Lower leg skin (tissue), 4 donors: ENCODE measurements at regions not wholly inside any gene's neighbourhood (a gene's known extent, or its start where the extent isn't known, plus 50 kb on each side); places are given as distances from the start of the nearest gene placed in this dataset.

ENCODE experiments used
- DNase-seq, 2 donors: peaks; one replicate each; pipeline ENCODE4 v3.0.0-alpha.2; 2019; ENCODE audit warnings: low spot score in 2 of 2
- H3K4me3 ChIP-seq: fragments of 200-600 bp; sonication (generic); 2 replicates; pipeline ENCODE4 v1.5.1; 2017; ENCODE audit warnings: mild to moderate bottlenecking, low read depth; ENCODE audit not compliant: poor library complexity, severe bottlenecking
- POLR2A ChIP-seq, 2 donors: fragments of 450-650 bp; IDR thresholded peaks; one replicate each; pipeline ENCODE4 v1.6.1; 2016 to 2017; ENCODE audit warnings: antibody characterized with exemption in 2 of 2, mild to moderate bottlenecking in 1 of 2, moderate library complexity in 1 of 2
- WGBS, 2 donors: methylation state at CpG; one replicate each; pipeline ENCODE4 v1.1.5; 2018; 5-methylcytosine and 5-hydroxymethylcytosine counted together
- intact Hi-C: fragments of 100-400 bp; cut with DNase I; formaldehyde crosslinking; loops from one replicate; pipeline ENCODE4 v1.15.0; 2023; ENCODE audit warnings: low total_unique reads
- TF ChIP-seq, protein P1 (sequence below), 3 donors: fragments of 450-650 bp; IDR thresholded peaks; one replicate each; pipeline ENCODE4 v1.5.1; 2016; ENCODE audit warnings: antibody characterized with exemption in 3 of 3, mild to moderate bottlenecking in 3 of 3, moderate library complexity in 2 of 3

- H3K4me3 ChIP-seq, result no peak overlapping the region
- WGBS, 2 donors, result 72 to 73% methylated on average over 4 of the region's 4 CpGs
- DNase-seq, result no peak
- intact Hi-C loops, result no loop called here
- TF ChIP-seq, protein P1, sequence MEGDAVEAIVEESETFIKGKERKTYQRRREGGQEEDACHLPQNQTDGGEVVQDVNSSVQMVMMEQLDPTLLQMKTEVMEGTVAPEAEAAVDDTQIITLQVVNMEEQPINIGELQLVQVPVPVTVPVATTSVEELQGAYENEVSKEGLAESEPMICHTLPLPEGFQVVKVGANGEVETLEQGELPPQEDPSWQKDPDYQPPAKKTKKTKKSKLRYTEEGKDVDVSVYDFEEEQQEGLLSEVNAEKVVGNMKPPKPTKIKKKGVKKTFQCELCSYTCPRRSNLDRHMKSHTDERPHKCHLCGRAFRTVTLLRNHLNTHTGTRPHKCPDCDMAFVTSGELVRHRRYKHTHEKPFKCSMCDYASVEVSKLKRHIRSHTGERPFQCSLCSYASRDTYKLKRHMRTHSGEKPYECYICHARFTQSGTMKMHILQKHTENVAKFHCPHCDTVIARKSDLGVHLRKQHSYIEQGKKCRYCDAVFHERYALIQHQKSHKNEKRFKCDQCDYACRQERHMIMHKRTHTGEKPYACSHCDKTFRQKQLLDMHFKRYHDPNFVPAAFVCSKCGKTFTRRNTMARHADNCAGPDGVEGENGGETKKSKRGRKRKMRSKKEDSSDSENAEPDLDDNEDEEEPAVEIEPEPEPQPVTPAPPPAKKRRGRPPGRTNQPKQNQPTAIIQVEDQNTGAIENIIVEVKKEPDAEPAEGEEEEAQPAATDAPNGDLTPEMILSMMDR (IDR thresholded peaks at IDR 0.05), result no peak
- no peak for TF ChIP-seq POLR2A (IDR thresholded peaks at IDR 0.05)
Measured at GRCh38 chr5:67409126-67409777, 212.7 kb upstream of the CD180 start.

DNA sequence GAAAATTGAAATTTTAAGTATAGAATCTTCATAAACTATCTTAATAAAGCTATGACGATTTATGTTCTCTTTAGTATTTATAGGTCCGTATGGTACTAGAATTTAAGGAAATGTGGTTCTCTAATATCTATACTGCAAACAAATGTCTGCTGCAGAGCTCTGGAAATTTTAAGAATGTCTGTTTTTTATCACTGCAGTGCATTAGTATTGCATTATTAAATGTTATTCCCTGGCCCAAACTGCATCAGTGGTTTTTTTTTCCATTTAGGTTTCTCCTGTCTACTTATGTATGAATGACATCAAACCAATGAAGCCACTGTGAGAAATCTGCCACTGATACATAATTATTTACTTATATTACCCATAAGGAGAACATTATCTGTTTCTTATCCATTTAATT lies 211.4 kb upstream of the CD180 start:
- no peak for DNase-seq
- no peak overlapping the region for H3K4me3 ChIP-seq
- intact Hi-C loops, result no loop called here
- 67 to 71% methylated on average over 2 of the region's 2 CpGs for WGBS, 2 donors
- TF ChIP-seq, protein P1 (IDR thresholded peaks at IDR 0.05), result no peak
- TF ChIP-seq POLR2A (IDR thresholded peaks at IDR 0.05), result no peak

- intact Hi-C loops, result no loop called here
- no peak for TF ChIP-seq POLR2A (IDR thresholded peaks at IDR 0.05)
- TF ChIP-seq, protein P1 (IDR thresholded peaks at IDR 0.05), result no peak
- H3K4me3 ChIP-seq, result no peak overlapping the region
- 89 to 90% methylated on average over 3 of the region's 3 CpGs for WGBS, 2 donors
- DNase-seq, result no peak
Measured at GRCh38 chr5:67405755-67406154, 209.2 kb upstream of the CD180 start.

- WGBS, 2 donors, result 78 to 80% methylated on average over 3 of the region's 3 CpGs
- no peak for DNase-seq
- no peak for TF ChIP-seq POLR2A (IDR thresholded peaks at IDR 0.05)
- TF ChIP-seq, protein P1 (IDR thresholded peaks at IDR 0.05), result no peak
- no peak overlapping the region for H3K4me3 ChIP-seq
- intact Hi-C loops, result no loop called here
Measured at GRCh38 chr5:67405101-67405364, 208.4 kb upstream of the CD180 start.

DNA sequence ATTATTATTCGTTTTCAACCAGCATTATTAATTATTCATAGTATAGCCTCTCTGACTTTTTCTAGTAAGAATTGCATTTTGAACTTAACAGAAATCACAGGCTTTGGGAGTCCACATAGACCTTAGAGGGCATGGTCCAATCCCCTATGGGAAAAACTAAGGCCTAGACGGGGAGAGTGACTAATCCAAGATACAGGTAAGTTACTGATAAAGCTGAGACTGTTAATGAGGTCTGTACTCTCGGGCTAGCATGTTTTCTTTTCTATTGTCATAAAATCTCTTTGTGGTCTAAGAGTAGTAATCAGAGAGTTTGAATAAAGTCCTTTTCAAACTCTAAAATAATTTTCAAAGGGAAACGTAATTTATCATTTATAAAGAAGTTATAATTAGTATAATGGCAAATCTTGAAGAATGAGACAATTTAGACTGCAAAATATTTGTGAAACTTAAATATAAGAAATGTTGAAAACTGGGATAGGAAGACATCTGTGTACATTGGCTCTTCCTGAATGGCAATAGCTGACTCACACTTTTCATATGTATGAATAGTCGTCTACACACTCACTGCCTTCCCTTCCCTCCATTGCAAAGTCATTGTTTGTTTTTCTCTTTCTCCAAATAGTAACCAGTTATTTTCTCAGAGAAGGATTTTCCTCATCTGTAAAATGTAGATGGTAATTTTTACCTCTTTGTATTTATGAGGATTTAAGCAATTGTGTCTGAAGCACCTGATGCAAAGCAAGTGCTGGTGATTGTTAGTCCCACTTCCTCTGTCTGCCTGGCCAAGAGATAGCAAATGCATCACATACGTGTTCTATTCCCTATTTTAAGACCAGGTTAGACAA lies 207.9 kb upstream of the CD180 start:
- H3K4me3 ChIP-seq, result no peak overlapping the region
- no peak for TF ChIP-seq POLR2A (IDR thresholded peaks at IDR 0.05)
- TF ChIP-seq, protein P1 (IDR thresholded peaks at IDR 0.05), result no peak
- 84 to 92% methylated on average over 6 of the region's 6 CpGs for WGBS, 2 donors
- intact Hi-C loops, result no loop called here
- DNase-seq, result no peak
